GM12892 (cell line): ENCODE measurements at regions not wholly inside any gene's neighbourhood (a gene's known extent, or its start where the extent isn't known, plus 50 kb on each side); places are given as distances from the start of the nearest gene placed in this dataset.

Experiments
- POLR2A ChIP-seq: IDR thresholded peaks from 2 replicates; pipeline ENCODE4 v1.6.1; 2011; ENCODE audit warnings: low read depth, low read length, control low read depth
- POLR2AphosphoS5 ChIP-seq: IDR thresholded peaks from 2 replicates; pipeline ENCODE4 v1.6.1; 2011; ENCODE audit warnings: low read depth, low read length, control low read depth
- TAF1 ChIP-seq: IDR thresholded peaks from 2 replicates; pipeline ENCODE4 v1.6.1; 2011; ENCODE audit warnings: low read depth, mild to moderate bottlenecking, control low read depth, low read length, borderline replicate concordance

DNA sequence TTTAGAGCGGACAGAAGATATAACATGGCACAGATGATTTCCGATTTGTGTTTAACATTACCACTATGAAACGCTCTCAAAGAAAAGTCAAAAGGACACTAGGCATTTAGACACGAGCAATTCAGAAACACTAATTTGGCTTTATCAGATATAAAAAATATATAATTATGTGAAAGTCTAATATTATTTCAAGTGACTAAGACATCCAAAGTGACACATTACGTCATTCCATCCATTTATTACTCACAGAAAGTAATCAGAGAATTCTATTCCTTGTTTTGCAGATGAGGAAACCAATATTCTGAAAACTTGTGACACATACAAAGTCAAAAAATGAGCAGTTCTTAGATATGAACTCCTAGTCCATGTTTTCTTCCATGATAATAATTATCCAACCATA is 250.8 kb upstream of the USP15 start:
- TF ChIP-seq TAF1 (no peak), POLR2A (no peak), POLR2AphosphoS5 (no peak)
